ENCODE measurements at regions not wholly inside any gene's neighbourhood (a gene's known extent, or its start where the extent isn't known, plus 50 kb on each side); places are given as distances from the start of the nearest gene placed in this dataset.

GRCh38 chrY:7719271-7719670 is 807.7 kb upstream of the AMELY start:
- TF ChIP-seq, protein P1, sequence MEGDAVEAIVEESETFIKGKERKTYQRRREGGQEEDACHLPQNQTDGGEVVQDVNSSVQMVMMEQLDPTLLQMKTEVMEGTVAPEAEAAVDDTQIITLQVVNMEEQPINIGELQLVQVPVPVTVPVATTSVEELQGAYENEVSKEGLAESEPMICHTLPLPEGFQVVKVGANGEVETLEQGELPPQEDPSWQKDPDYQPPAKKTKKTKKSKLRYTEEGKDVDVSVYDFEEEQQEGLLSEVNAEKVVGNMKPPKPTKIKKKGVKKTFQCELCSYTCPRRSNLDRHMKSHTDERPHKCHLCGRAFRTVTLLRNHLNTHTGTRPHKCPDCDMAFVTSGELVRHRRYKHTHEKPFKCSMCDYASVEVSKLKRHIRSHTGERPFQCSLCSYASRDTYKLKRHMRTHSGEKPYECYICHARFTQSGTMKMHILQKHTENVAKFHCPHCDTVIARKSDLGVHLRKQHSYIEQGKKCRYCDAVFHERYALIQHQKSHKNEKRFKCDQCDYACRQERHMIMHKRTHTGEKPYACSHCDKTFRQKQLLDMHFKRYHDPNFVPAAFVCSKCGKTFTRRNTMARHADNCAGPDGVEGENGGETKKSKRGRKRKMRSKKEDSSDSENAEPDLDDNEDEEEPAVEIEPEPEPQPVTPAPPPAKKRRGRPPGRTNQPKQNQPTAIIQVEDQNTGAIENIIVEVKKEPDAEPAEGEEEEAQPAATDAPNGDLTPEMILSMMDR (IDR thresholded peaks at IDR 0.05), result no peak
- no peak for TF ChIP-seq POLR2A (IDR thresholded peaks at IDR 0.05)
- no peak for TF ChIP-seq POLR2AphosphoS5 (IDR thresholded peaks at IDR 0.05)

Measured in breast epithelium (tissue), 3 donors.